Right lobe of liver (tissue), 6 donors: ENCODE measurements at regions not wholly inside any gene's neighbourhood (a gene's known extent, or its start where the extent isn't known, plus 50 kb on each side); places are given as distances from the start of the nearest gene placed in this dataset.

Experiments
- ATAC-seq, 4 donors: fragments of 200-7000 bp; cut with Tn5 transposase; one replicate each; pipeline ENCODE4 v1.9.1; 2020; ENCODE audit warnings: mild to moderate bottlenecking in 4 of 4, moderate library complexity in 4 of 4
- DNase-seq, 3 donors: peaks; one replicate each; pipeline ENCODE4 v3.0.0-alpha.2; 2020
- H3K27ac ChIP-seq, 3 donors: fragments of 200-600 bp; one replicate each; pipeline ENCODE4 v1.8.0; 2022
- H3K27me3 ChIP-seq, 2 donors: fragments of 200-600 bp; one replicate each; pipeline ENCODE4 v1.8.0; 2022
- H3K36me3 ChIP-seq, 4 donors: fragments of 200-600 bp; sonication (generic) in 1 of 4; one replicate each; pipeline versions ENCODE4 v1.5.1 to v1.8.0; 2017 to 2022; ENCODE audit warnings: control low read depth in 1 of 4
- H3K4me1 ChIP-seq, 4 donors: fragments of 200-600 bp; sonication (generic) in 1 of 4; one replicate each; pipeline versions ENCODE4 v1.5.1 to v1.8.0; 2017 to 2022; ENCODE audit warnings: control low read depth in 1 of 4
- H3K4me3 ChIP-seq, 3 donors: fragments of 200-600 bp; one replicate each; pipeline ENCODE4 v1.8.0; 2022
- H3K9me3 ChIP-seq, 4 donors: fragments of 200-600 bp; sonication (generic) in 1 of 4; one replicate each; pipeline versions ENCODE4 v1.5.1 to v1.8.0; 2017 to 2022; ENCODE audit warnings: control low read depth in 1 of 4
- CTCF ChIP-seq, 4 donors: fragments of 200-600 bp in 3 of 4; fragments of 450-650 bp in 1 of 4; IDR thresholded peaks; one replicate each; pipeline versions ENCODE4 v1.5.1 to v1.8.0; 2016 to 2022; ENCODE audit warnings: antibody characterized with exemption in 4 of 4, mild to moderate bottlenecking in 2 of 4
- POLR2A ChIP-seq: fragments of 450-650 bp; IDR thresholded peaks from one replicate; pipeline ENCODE4 v1.6.1; 2017; ENCODE audit warnings: antibody characterized with exemption, mild to moderate bottlenecking
- whole genome bisulfite sequencing: methylation state at CpG from one replicate; pipeline ENCODE4 v1.1.6; 2018; ENCODE audit warnings: low coverage, low lambda C conversion rate; ENCODE audit not compliant: insufficient coverage; ENCODE audit errors: missing lambda C conversion rate; 5-methylcytosine and 5-hydroxymethylcytosine counted together
- intact Hi-C, 2 donors: fragments of 100-400 bp; cut with DNase I; formaldehyde crosslinking; loops; one replicate each; pipeline versions ENCODE4 v1.11.2 to v1.14.1; 2022
- donor health status: DM: no; HTN: yes; CAD: no.
- donor health status: DM: no; HTN: no; CAD: no.
- donor health status: DM: no; HTN: no; CAD: no.
- donor health status: DM: no; HTN: yes; CAD: no.
- donor health status: DM: no; HTN: yes; CAD: no.

- H3K9me3 ChIP-seq: no peaks in the 10 kb centered on the region
- no peaks in the 10 kb centered on the region for H3K4me1 ChIP-seq
- DNase-seq (peak in 1 of 3 donors; percentile 52), ATAC-seq (peak in 1 of 4 donors; percentile 78)
- TF ChIP-seq CTCF (IDR thresholded peaks at IDR 0.05) (no peak), POLR2A (no peak)
- intact Hi-C loops: no loop called here
- no peaks in the 10 kb centered on the region for H3K36me3 ChIP-seq
- H3K27ac ChIP-seq: peak overlapping the region in 1 of 3 donors; percentile 38
- no peaks in the 10 kb centered on the region for H3K27me3 ChIP-seq
- no peak overlapping the region for H3K4me3 ChIP-seq
Measured at GRCh38 chr15:49741712-49742111, 120.9 kb downstream of the DTWD1 start.

DNA sequence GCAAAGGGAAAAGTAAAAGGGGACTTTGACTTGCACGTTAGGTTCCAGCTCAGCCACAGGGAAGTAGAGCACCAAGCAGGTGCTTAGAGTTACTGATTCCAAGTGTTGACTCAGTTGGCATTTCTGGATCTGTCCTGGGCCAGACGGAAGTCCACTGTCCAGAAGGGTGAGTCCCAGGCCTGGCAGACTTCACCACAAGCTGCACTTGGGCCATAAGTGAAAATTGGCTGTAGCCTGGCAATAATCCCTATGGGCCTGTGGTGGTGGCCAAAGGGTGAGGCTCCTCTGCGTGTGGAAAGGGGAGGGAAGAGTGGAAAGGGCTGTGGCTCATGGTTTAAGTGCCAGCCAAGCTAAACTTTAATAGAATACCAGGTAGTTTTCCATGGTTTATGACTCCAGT lies 121.5 kb downstream of the DTWD1 start:
- Histone ChIP-seq H3K4me3 (no peak overlapping the region), H3K27ac (peak overlapping the region in 1 of 3 donors; percentile 38), H3K36me3 (no peaks in the 10 kb centered on the region), H3K27me3 (no peaks in the 10 kb centered on the region), H3K4me1 (no peaks in the 10 kb centered on the region), H3K9me3 (no peaks in the 10 kb centered on the region)
- WGBS: 83% methylated on average over 1 of the region's 3 CpGs
- ATAC-seq (peak in 1 of 4 donors; percentile 87), DNase-seq (peak in 2 of 3 donors; percentile 58 to 59)
- intact Hi-C loops: no loop called here
- TF ChIP-seq POLR2A: no peak
- TF ChIP-seq CTCF (IDR thresholded peaks at IDR 0.05): no peak

- DNase-seq (no peak), ATAC-seq (no peak)
- Histone ChIP-seq H3K27me3 (no peaks in the 10 kb centered on the region), H3K36me3 (no peaks in the 10 kb centered on the region), H3K4me3 (no peak overlapping the region), H3K4me1 (no peaks in the 10 kb centered on the region), H3K27ac (no peak overlapping the region), H3K9me3 (no peaks in the 10 kb centered on the region)
- intact Hi-C loops: no loop called here
- WGBS: 82% methylated on average over 1 of the region's 1 CpG
- TF ChIP-seq CTCF (IDR thresholded peaks at IDR 0.05) (no peak), POLR2A (no peak)
Measured at GRCh38 chr15:49747340-49747739, 126.5 kb downstream of the DTWD1 start.

DNA sequence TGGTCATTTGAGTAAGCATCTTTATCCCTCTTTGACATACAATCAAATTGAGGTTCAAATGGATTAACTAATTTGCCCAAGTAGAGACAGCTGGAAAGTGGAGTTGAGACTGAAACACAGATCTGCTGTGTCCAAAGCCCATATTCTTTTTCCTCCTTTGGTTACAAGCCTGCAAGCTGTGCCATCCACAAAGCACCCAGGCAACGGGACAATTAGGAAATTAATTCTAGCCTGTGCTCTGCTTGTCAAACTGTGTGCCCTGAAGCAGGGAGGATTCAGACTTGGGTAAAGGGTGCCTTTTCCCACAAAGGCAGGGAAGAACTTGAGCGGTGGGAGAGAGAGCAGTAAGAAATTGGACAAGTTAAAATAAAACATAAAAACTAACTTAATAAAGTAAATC lies 127.9 kb downstream of the DTWD1 start:
- intact Hi-C loops: no loop called here
- H3K27me3 ChIP-seq: no peaks in the 10 kb centered on the region
- DNase-seq: no peak
- H3K9me3 ChIP-seq: no peaks in the 10 kb centered on the region
- TF ChIP-seq CTCF (IDR thresholded peaks at IDR 0.05) (no peak), POLR2A (no peak)
- no peaks in the 10 kb centered on the region for H3K36me3 ChIP-seq
- WGBS: 60% methylated on average over 2 of the region's 2 CpGs
- ATAC-seq: no peak
- H3K4me1 ChIP-seq: no peaks in the 10 kb centered on the region
- H3K27ac ChIP-seq: no peak overlapping the region
- no peak overlapping the region for H3K4me3 ChIP-seq

DNA sequence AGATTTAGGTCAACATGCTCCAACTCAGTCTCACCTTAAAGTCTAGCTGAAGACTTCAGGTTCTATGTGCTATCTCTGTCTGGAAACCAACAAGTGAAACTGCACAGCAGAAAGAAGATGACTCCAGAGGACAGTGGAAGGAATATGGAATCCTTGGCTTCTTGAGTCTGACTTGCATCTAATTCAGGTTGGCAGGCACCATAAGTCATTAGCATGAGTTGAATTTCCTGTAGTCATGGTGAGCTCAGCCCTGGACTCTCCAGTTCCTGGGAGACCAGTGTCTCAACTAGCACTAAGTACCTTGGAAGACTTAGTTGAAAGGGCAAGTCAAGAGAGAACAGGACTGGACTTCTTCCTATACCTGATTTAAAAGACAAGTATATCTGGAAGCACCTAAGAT lies 129.7 kb downstream of the DTWD1 start:
- Histone ChIP-seq H3K27me3 (no peaks in the 10 kb centered on the region), H3K4me3 (no peak overlapping the region), H3K27ac (no peak overlapping the region), H3K4me1 (no peaks in the 10 kb centered on the region), H3K36me3 (no peaks in the 10 kb centered on the region), H3K9me3 (no peaks in the 10 kb centered on the region)
- intact Hi-C loops: no loop called here
- no peak for ATAC-seq
- DNase-seq: no peak
- TF ChIP-seq CTCF (IDR thresholded peaks at IDR 0.05): no peak
- TF ChIP-seq POLR2A: no peak
